ENCODE measurements at regions not wholly inside any gene's neighbourhood (a gene's known extent, or its start where the extent isn't known, plus 50 kb on each side); places are given as distances from the start of the nearest gene placed in this dataset.
"Not testable (repeated sequence)": the region's sequence is repeated elsewhere in the genome, so short reads cannot be mapped to it uniquely, and the experiment has no call there.

GRCh38 chr15:21717661-21718060 lies 159.9 kb downstream of the POTEB start:
- not testable (repeated sequence) for TF ChIP-seq CTCF (IDR thresholded peaks at IDR 0.05 in 8 of 11, conservative IDR thresholded peaks at IDR 0.05 in 3 of 11); POLR2A (IDR thresholded peaks at IDR 0.05)
